ENCODE measurements at regions not wholly inside any gene's neighbourhood (a gene's known extent, or its start where the extent isn't known, plus 50 kb on each side); places are given as distances from the start of the nearest gene placed in this dataset.

- TF ChIP-seq REST (IDR thresholded peaks at IDR 0.05; ENCODE audit: unreplicated experiment), result no peak
- TF ChIP-seq STAT1 (IDR thresholded peaks at IDR 0.05; ENCODE audit: unreplicated experiment), result no peak
- TF ChIP-seq POLR2AphosphoS5 (IDR thresholded peaks at IDR 0.05; ENCODE audit: low read depth), result no peak
- TF ChIP-seq JUNB (IDR thresholded peaks at IDR 0.05; ENCODE audit: unreplicated experiment), result no peak
- no peak for TF ChIP-seq CTCF (conservative IDR thresholded peaks at IDR 0.05; ENCODE audit: low read depth in 2 of 2)
- no peak for TF ChIP-seq EZH2 (IDR thresholded peaks at IDR 0.05; ENCODE audit: low read depth, unreplicated experiment)
- TF ChIP-seq ZNF114 (CRISPR knock-in tag; IDR thresholded peaks at IDR 0.05), result no peak
- no peak for TF ChIP-seq NANOG (IDR thresholded peaks at IDR 0.05; ENCODE audit: borderline replicate concordance)
Measured at GRCh38 chr9:15068261-15068660, 158.0 kb upstream of the FREM1 start (continued).

GRCh38 chr9:15059003-15059402, 148.8 kb upstream of the FREM1 start:
- H3K27me3 Mint-ChIP-seq (ENCODE audit: insufficient read depth, low read depth, poor library complexity), result no peaks in the 10 kb centered on the region
- no peak overlapping the region for H3K4me3 Mint-ChIP-seq
- H2AFZ ChIP-seq, result no peak overlapping the region; the same call in 1 of the 2 replicates
- H3K9me3 Mint-ChIP-seq, result 0 out of 3 replicates have a peak, but pooled peaks cover 3% of the 10 kb centered on the region
- no peaks in the 10 kb centered on the region for H3K27me3 ChIP-seq (ENCODE audit: insufficient read depth)
- no peak overlapping the region for H3K4me3 ChIP-seq
- H3K4me2 ChIP-seq, result no peak overlapping the region
- H3K4me1 ChIP-seq (ENCODE audit: insufficient read depth), result no peaks in the 10 kb centered on the region
- no peaks in the 10 kb centered on the region for H3F3A ChIP-seq (replicated peaks; ENCODE audit: low read depth)
- DNase-seq (ENCODE audit: low spot score) (no peak), ATAC-seq (no peak)
- H3K36me3 ChIP-seq (ENCODE audit: insufficient read depth), result no peaks in the 10 kb centered on the region
- H3K79me2 ChIP-seq (replicated peaks; ENCODE audit: insufficient read depth), result no peaks in the 10 kb centered on the region
- H3K36me3 Mint-ChIP-seq (ENCODE audit: low read depth), result no peaks in the 10 kb centered on the region
- no peaks in the 10 kb centered on the region for H4K20me1 ChIP-seq (replicated peaks; ENCODE audit: insufficient read depth)
- no peak overlapping the region for H3K27ac ChIP-seq (ENCODE audit: low read depth)
- H3K27ac Mint-ChIP-seq, result no peak overlapping the region
- no peaks in the 10 kb centered on the region for H3K9me2 ChIP-seq (ENCODE audit: insufficient read depth)
- H3K4me1 Mint-ChIP-seq, result peaks cover 6% of the 10 kb centered on the region; the same call in 2 of the 3 replicates
- TF ChIP-seq STAT1 (IDR thresholded peaks at IDR 0.05; ENCODE audit: unreplicated experiment) (no peak), CREB1 (CRISPR knock-in tag; IDR thresholded peaks at IDR 0.05; ENCODE audit: low read depth) (no peak), CTCF (conservative IDR thresholded peaks at IDR 0.05; ENCODE audit: low read depth in 2 of 2) (no peak), REST (IDR thresholded peaks at IDR 0.05; ENCODE audit: unreplicated experiment) (no peak), ZNF331 (CRISPR knock-in tag; IDR thresholded peaks at IDR 0.05; ENCODE audit: low read depth) (no peak), EZH2phosphoT487 (IDR thresholded peaks at IDR 0.05; ENCODE audit: unreplicated experiment) (no peak), ETS1 (IDR thresholded peaks at IDR 0.05) (no peak)

Data from GM23338 (cell line).